ENCODE measurements at regions not wholly inside any gene's neighbourhood (a gene's known extent, or its start where the extent isn't known, plus 50 kb on each side); places are given as distances from the start of the nearest gene placed in this dataset.

GRCh38 chr12:19998411-19998810 is 369.9 kb upstream of the PDE3A start (continued):
- TF ChIP-seq SNAI2 (CRISPR knock-in tag; IDR thresholded peaks at IDR 0.05) (no peak), RARB (CRISPR knock-in tag; IDR thresholded peaks at IDR 0.05) (no peak)

GRCh38 chr12:19998961-19999804 is 369.2 kb upstream of the PDE3A start:
- ATAC-seq = no peak; the same call in 2 of the 3 replicates
- TF ChIP-seq POU6F1 (CRISPR knock-in tag; IDR thresholded peaks at IDR 0.05; ENCODE audit: borderline replicate concordance, low read depth) (no peak), ISL1 (CRISPR knock-in tag; IDR thresholded peaks at IDR 0.05) (peak; percentile 48; the same call in 1 of the 2 replicates), ZNF565 (CRISPR knock-in tag; conservative IDR thresholded peaks at IDR 0.05; ENCODE audit: low read depth) (no peak), ZNF70 (CRISPR knock-in tag; IDR thresholded peaks at IDR 0.05) (peak; percentile 80), ZNF8 (CRISPR knock-in tag; IDR thresholded peaks at IDR 0.05) (no peak)

GRCh38 chr12:19999805-20000138 is 368.6 kb upstream of the PDE3A start:
- no peak for ATAC-seq
- no peak for TF ChIP-seq ZFP3 (CRISPR knock-in tag; IDR thresholded peaks at IDR 0.05)
- no peak for TF ChIP-seq ISL1 (CRISPR knock-in tag; IDR thresholded peaks at IDR 0.05)
- no peak for TF ChIP-seq POU6F1 (CRISPR knock-in tag; IDR thresholded peaks at IDR 0.05; ENCODE audit: borderline replicate concordance, low read depth)
- no peak for TF ChIP-seq CSDC2 (CRISPR knock-in tag; IDR thresholded peaks at IDR 0.05)
- no peak for TF ChIP-seq ZNF70 (CRISPR knock-in tag; IDR thresholded peaks at IDR 0.05)
- no peak for TF ChIP-seq CREB5 (CRISPR knock-in tag; IDR thresholded peaks at IDR 0.05; ENCODE audit: low read depth)
- TF ChIP-seq ZNF565 (CRISPR knock-in tag; conservative IDR thresholded peaks at IDR 0.05; ENCODE audit: low read depth) = no peak

- TF ChIP-seq ISL1 (CRISPR knock-in tag; IDR thresholded peaks at IDR 0.05) (peak; percentile 72), TSHZ2 (CRISPR knock-in tag; IDR thresholded peaks at IDR 0.05) (peak; percentile 71; the same call in 1 of the 2 replicates), PATZ1 (CRISPR knock-in tag; IDR thresholded peaks at IDR 0.05; ENCODE audit: borderline replicate concordance) (no peak)
- ATAC-seq = peak; percentile 25; the same call in 2 of the 3 replicates
These were observed 368.0 kb upstream of the PDE3A start for GRCh38 chr12:20000229-20000849.

- ATAC-seq = no peak
- no peak for TF ChIP-seq ZC3H10 (CRISPR knock-in tag; IDR thresholded peaks at IDR 0.05)
- TF ChIP-seq ZNF565 (CRISPR knock-in tag; conservative IDR thresholded peaks at IDR 0.05; ENCODE audit: low read depth) = no peak
- TF ChIP-seq ARNTL (CRISPR knock-in tag; IDR thresholded peaks at IDR 0.05; ENCODE audit: borderline replicate concordance, low read depth) = no peak
- no peak for TF ChIP-seq PPARA (CRISPR knock-in tag; IDR thresholded peaks at IDR 0.05; ENCODE audit: borderline replicate concordance)
These were observed 365.1 kb upstream of the PDE3A start for GRCh38 chr12:20003252-20003651.

Measured in SK-N-SH treated with all-trans-retinoic acid at 6 μM for 48 hours (cell line).